Endothelial cell of umbilical vein (primary cell): ENCODE measurements at regions not wholly inside any gene's neighbourhood (a gene's known extent, or its start where the extent isn't known, plus 50 kb on each side); places are given as distances from the start of the nearest gene placed in this dataset.

Experiments used
- BruUV-seq: library from RNA; stranded (reverse); fragments of 400-500 nt; replicated peaks from 2 replicates; lab custom pipeline; 2021; lab: Mats Ljungman, UMichigan
- CTCF ChIA-PET: fragments of 300-600, 350-600 bp; sonication (Branson Sonifier 250); formaldehyde crosslinking; loops from one replicate; lab custom pipeline; 2021; ENCODE audit warnings: antibody characterized with exemption, inconsistent platforms; lab: Charles Lee
- POLR2A ChIA-PET: fragments of 300-600, 350-600 bp; sonication (Branson Sonifier 250); formaldehyde crosslinking; loops from one replicate; lab custom pipeline; 2021; ENCODE audit warnings: antibody characterized with exemption, inconsistent platforms; lab: Charles Lee
- DNase-seq: peaks from one replicate; pipeline ENCODE4 v3.0.0-alpha.2; 2011; ENCODE audit warnings: low read depth, low spot score
- FAIRE-seq: peaks from 2 replicates; lab custom pipeline; 2011; peaks lifted over from hg19 to GRCh38; lab: Jason Lieb, UNC
- H2AFZ ChIP-seq: 2 replicates; pipeline ENCODE4 v1.6.0; 2012; ENCODE audit warnings: low read depth, low read length, control low read depth, inconsistent platforms
- H3K27ac ChIP-seq: 2 replicates; pipeline ENCODE4 v1.5.1; 2011; ENCODE audit warnings: low read depth, mild to moderate bottlenecking, control low read depth, low read length, moderate library complexity; ENCODE audit not compliant: insufficient read depth
- H3K27me3 ChIP-seq, 2 experiments: 2 replicates each; pipeline versions ENCODE4 v1.6.0 to v1.6.1; 2011; ENCODE audit warnings: low read length in 2 of 2, mixed read lengths in 1 of 2; ENCODE audit not compliant: control insufficient read depth in 2 of 2, insufficient read depth in 2 of 2
- H3K36me3 ChIP-seq, 2 experiments: 2 replicates in 1 of 2; 3 replicates in 1 of 2; pipeline ENCODE4 v1.5.1; 2011; ENCODE audit warnings: low read length in 2 of 2, mild to moderate bottlenecking in 1 of 2, moderate library complexity in 1 of 2; ENCODE audit not compliant: control insufficient read depth in 2 of 2, insufficient read depth in 2 of 2; ENCODE audit errors: extremely low read depth in 1 of 2
- H3K4me1 ChIP-seq: 3 replicates; pipeline ENCODE4 v1.5.1; 2011; ENCODE audit warnings: mild to moderate bottlenecking, low read length; ENCODE audit not compliant: control insufficient read depth, insufficient read depth; ENCODE audit errors: extremely low read depth
- H3K4me2 ChIP-seq: 2 replicates; pipeline ENCODE4 v1.6.1; 2011; ENCODE audit warnings: low read length, control low read depth, mixed read lengths; ENCODE audit not compliant: insufficient read depth
- H3K4me3 ChIP-seq, 3 experiments: fragments of 200-600 bp in 1 of 3; sonication (generic), shearing (Covaris generic) in 1 of 3; replicated peaks in 1 of 3; 2 replicates each; pipeline ENCODE4 v1.5.1; 2011 to 2016; ENCODE audit warnings: control low read depth in 3 of 3, low read length in 3 of 3, mild to moderate bottlenecking in 2 of 3, inconsistent platforms in 1 of 3, low read depth in 1 of 3, moderate library complexity in 1 of 3; ENCODE audit not compliant: insufficient read depth in 1 of 3
- H3K79me2 ChIP-seq: 2 replicates; pipeline ENCODE4 v1.6.0; 2012; ENCODE audit warnings: low read length, inconsistent platforms; ENCODE audit not compliant: control insufficient read depth, insufficient read depth
- H3K9ac ChIP-seq: replicated peaks from 2 replicates; pipeline ENCODE3; 2011; ENCODE audit warnings: low read length, control low read depth; ENCODE audit not compliant: insufficient read depth; ENCODE audit errors: extremely low read depth
- H3K9me1 ChIP-seq: replicated peaks from 3 replicates; pipeline ENCODE4 v1.6.0; 2011; ENCODE audit warnings: mild to moderate bottlenecking, low read length; ENCODE audit not compliant: control insufficient read depth, insufficient read depth; ENCODE audit errors: extremely low read depth
- H3K9me3 ChIP-seq: replicated peaks from 2 replicates; pipeline ENCODE4 v1.5.1; 2012; ENCODE audit warnings: low read length, inconsistent platforms; ENCODE audit not compliant: control insufficient read depth, insufficient read depth
- H4K20me1 ChIP-seq: replicated peaks from 2 replicates; pipeline ENCODE3; 2011; ENCODE audit warnings: mild to moderate bottlenecking, low read length; ENCODE audit not compliant: control insufficient read depth, insufficient read depth; ENCODE audit errors: extremely low read depth
- EZH2 ChIP-seq: IDR thresholded peaks from 2 replicates; pipeline ENCODE4 v1.6.1; 2012; ENCODE audit warnings: borderline replicate concordance, low read depth, mild to moderate bottlenecking, moderate library complexity, low read length, inconsistent platforms; ENCODE audit not compliant: severe bottlenecking
- FOS ChIP-seq: IDR thresholded peaks from 2 replicates; pipeline ENCODE4 v1.6.1; 2011; ENCODE audit warnings: mild to moderate bottlenecking, low read length, moderate library complexity, borderline replicate concordance; ENCODE audit not compliant: insufficient read depth
- GATA2 ChIP-seq: IDR thresholded peaks from 2 replicates; pipeline ENCODE4 v1.7.0; 2011; ENCODE audit warnings: low read depth, mild to moderate bottlenecking, moderate library complexity, mixed read lengths, low read length; ENCODE audit not compliant: insufficient read length, insufficient read depth
- JUN ChIP-seq: IDR thresholded peaks from 2 replicates; pipeline ENCODE4 v1.6.1; 2011; ENCODE audit warnings: borderline replicate concordance, low read depth; ENCODE audit not compliant: insufficient read length, insufficient read depth
- MYC ChIP-seq: IDR thresholded peaks from one replicate; pipeline ENCODE4 v1.6.1; 2011; ENCODE audit warnings: mild to moderate bottlenecking, low read depth, low read length
- POLR2A ChIP-seq: IDR thresholded peaks from 2 replicates; pipeline ENCODE4 v1.6.1; 2012; ENCODE audit warnings: low read depth, mild to moderate bottlenecking, control low read depth, low read length
- POLR2AphosphoS5 ChIP-seq: IDR thresholded peaks from 2 replicates; pipeline ENCODE4 v1.6.1; 2012; ENCODE audit warnings: low read depth, mild to moderate bottlenecking, control low read depth, low read length, moderate library complexity; ENCODE audit not compliant: insufficient read depth
- dilution Hi-C: fragments of 300-500 bp; cut with MboI; formaldehyde crosslinking; loops from one replicate; pipeline ENCODE4 v1.15.0; 2019; ENCODE audit warnings: low sequenced_read_pairs; ENCODE audit not compliant: extremely low pct_ligation_motif_present
- intact Hi-C: fragments of 100-400 bp; cut with micrococcal nuclease; formaldehyde crosslinking; loops from one replicate; pipeline ENCODE4 v1.10.0; 2022
- TF ChIP-seq, protein P1 (sequence below): IDR thresholded peaks from 2 replicates; pipeline ENCODE4 v1.6.1; 2011; ENCODE audit not compliant: insufficient read depth, insufficient read length
- TF ChIP-seq, protein P2 (sequence below), 2 donors: IDR thresholded peaks; 1 replicate in 1 of 2; 2 replicates in 1 of 2; pipeline ENCODE4 v1.5.1; 2011; ENCODE audit warnings: low read length in 2 of 2, mild to moderate bottlenecking in 2 of 2, moderate library complexity in 2 of 2, control low read depth in 1 of 2, inconsistent platforms in 1 of 2, low read depth in 1 of 2; ENCODE audit not compliant: insufficient read depth in 1 of 2; ENCODE audit errors: extremely low read depth in 1 of 2

DNA sequence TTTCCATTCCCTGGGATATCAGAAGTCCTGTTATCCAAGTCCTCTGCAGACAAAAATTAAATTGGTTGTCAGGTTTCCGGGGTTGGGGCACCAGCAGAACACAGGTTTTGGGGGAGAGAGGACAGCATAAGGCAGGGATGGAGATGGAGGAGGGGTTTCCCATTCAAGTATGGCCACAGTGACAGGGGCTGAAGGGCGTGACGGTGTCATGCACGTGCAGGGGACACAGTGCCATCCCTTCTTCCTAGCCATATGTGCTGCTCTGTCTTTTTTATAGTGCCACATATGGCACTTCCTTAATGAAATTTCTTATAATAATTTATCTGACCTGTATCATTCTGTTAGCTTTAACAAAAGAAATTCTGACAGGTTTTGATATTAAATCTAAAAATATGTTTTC is 259.2 kb downstream of the PTEN start:
- Histone ChIP-seq H3K9ac (no peak overlapping the region), H3K4me1 (no peaks in the 10 kb centered on the region), H2AFZ (no peak overlapping the region), H3K36me3 (no peaks in the 10 kb centered on the region), H3K79me2 (no peaks in the 10 kb centered on the region), H4K20me1 (no peaks in the 10 kb centered on the region), H3K4me2 (no peak overlapping the region), H3K9me1 (no peaks in the 10 kb centered on the region), H3K4me3 (no peak overlapping the region), H3K9me3 (no peaks in the 10 kb centered on the region), H3K27ac (no peak overlapping the region), H3K27me3 (no peaks in the 10 kb centered on the region)
- POLR2A ChIA-PET, result no interaction called here
- CTCF ChIA-PET, result interaction anchor here (1.4 to 2.0 kb wide), 3 partner anchors 8 to 267 kb away, joined by 5 to 15 read pairs (median 6); no protein-coding TSS in a partner anchor
- intact Hi-C loops, result no loop called here
- no peak for FAIRE-seq
- no TSS peak for BruUV-seq
- TF ChIP-seq POLR2A (no peak), JUN (no peak), POLR2AphosphoS5 (no peak), EZH2 (no peak), FOS (no peak), GATA2 (no peak), MYC (no peak)
- TF ChIP-seq, protein P1, sequence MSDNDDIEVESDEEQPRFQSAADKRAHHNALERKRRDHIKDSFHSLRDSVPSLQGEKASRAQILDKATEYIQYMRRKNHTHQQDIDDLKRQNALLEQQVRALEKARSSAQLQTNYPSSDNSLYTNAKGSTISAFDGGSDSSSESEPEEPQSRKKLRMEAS, result no peak
- TF ChIP-seq, protein P2, sequence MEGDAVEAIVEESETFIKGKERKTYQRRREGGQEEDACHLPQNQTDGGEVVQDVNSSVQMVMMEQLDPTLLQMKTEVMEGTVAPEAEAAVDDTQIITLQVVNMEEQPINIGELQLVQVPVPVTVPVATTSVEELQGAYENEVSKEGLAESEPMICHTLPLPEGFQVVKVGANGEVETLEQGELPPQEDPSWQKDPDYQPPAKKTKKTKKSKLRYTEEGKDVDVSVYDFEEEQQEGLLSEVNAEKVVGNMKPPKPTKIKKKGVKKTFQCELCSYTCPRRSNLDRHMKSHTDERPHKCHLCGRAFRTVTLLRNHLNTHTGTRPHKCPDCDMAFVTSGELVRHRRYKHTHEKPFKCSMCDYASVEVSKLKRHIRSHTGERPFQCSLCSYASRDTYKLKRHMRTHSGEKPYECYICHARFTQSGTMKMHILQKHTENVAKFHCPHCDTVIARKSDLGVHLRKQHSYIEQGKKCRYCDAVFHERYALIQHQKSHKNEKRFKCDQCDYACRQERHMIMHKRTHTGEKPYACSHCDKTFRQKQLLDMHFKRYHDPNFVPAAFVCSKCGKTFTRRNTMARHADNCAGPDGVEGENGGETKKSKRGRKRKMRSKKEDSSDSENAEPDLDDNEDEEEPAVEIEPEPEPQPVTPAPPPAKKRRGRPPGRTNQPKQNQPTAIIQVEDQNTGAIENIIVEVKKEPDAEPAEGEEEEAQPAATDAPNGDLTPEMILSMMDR (IDR thresholded peaks at IDR 0.05; ENCODE audit: extremely low read depth in 1 of 2, insufficient read depth in 1 of 2, low read depth in 1 of 2, low read length in 2 of 2), result no peak
- no peak for DNase-seq
- dilution Hi-C loops, result no loop called here
